ENCODE measurements at regions not wholly inside any gene's neighbourhood (a gene's known extent, or its start where the extent isn't known, plus 50 kb on each side); places are given as distances from the start of the nearest gene placed in this dataset.

DNA sequence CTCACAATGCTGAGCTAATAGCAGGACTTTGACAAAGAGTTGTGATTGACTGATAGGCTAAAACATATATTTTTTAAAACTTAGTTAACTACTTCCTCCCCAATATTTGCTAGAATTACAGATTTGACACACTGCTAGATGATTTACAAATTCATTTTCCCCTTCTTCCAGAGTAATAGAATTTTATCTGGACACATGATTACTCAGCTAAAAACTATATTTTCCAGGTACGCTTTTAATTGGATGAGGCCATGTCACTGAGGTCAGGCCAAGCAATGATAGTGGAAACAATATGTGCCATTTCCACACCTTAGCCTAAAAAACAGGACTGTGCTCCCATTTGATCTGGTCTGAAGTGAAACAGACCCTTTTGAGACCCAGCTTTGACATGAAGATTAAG is 193.3 kb upstream of the PGRMC2 start:
- no peak for DNase-seq

DNA sequence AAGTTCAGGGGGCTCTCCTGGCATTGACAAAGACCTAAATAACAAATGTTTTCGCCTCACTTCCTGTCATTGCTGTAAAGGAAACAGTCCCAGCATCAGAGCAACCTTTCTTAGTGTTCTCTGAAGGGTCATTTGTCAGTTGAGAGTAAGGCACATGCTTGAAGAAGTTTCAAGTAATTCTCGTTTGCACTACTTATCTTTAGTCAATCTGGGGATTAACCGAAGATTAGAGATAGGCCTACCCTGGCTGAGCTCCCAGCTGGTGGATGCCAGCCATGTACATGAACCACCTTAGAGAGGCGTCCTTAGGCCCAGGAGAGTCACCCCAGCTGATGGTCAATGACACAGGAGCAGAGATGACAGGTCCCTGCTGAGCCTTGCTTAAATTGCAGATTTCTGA is 189.9 kb upstream of the PGRMC2 start:
- no peak for DNase-seq

GRCh38 chr4:128475597-128475996 is 188.0 kb upstream of the PGRMC2 start:
- DNase-seq, result no peak

- no peak for DNase-seq
Observed at GRCh38 chr4:128471576-128471975, 184.0 kb upstream of the PGRMC2 start.

DNA sequence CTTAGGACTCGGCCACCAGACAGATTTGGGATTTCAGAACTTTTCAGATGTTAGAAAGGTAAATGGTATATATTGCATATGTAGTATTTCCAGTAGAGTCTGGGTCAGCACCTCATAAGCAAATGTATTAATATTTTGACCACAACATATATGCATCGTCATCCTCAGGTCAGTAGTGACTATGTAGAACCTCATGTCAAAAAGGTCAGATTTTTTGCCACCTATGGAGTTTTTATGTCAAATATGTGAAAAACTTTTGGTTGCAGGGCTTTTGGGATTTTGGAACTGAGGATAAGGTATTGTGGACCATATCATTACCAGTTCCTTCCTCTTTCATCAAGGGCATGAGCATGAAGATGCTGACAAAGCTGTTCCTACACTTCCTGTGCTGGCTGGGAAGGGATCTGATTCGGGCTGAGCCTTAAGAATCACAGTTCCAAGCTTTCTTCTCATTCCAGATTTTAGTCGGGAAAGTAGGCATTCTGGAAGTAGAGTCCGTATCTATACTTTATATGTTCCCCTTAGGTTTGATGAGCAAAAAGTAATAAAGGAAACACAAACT is 183.0 kb upstream of the PGRMC2 start:
- DNase-seq, result no peak

- DNase-seq, result no peak
Observed at GRCh38 chr4:128468123-128468989, 180.7 kb upstream of the PGRMC2 start.

DNA sequence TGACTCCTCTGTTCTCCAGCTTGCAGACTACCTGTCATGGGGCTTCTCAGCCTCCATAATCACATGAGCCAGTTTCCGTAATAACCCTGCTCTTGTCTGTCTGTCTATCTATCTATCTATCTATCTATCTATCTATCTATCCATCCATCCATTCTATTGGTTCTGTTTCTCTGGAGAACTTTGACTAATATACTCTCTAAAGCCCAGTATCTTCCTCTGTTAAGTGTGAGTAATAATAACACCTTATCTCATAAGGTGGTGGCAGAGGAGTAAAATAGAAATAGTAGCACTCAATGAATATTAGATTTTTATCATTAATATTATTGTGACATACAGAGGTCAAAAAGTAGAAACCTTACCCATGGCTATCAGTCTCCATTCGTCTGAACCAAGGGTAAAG is 177.9 kb upstream of the PGRMC2 start:
- no peak for DNase-seq

DNA sequence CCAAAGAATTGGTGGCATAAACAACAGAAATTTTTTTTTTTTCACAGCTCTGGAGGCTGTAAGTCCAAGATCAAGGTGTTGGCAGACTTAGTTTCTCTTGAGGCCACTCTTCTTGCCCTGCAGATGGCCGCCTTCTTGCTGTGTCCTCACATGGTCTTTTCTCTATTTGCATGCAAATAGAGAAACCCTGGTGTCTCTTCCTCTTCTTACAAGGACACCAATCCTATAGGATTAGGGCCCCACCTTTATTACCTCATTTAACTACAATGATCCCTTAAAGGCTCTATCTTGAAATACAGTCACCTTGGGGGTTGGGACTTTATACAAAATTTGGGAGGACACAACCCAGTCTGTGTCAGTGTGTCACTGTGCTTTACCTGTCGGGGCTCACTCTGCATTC is 175.4 kb upstream of the PGRMC2 start:
- no peak for DNase-seq

GRCh38 chr4:128462103-128462783 is 174.6 kb upstream of the PGRMC2 start:
- no peak for DNase-seq

- DNase-seq, result no peak
Observed at GRCh38 chr4:128461291-128462102, 173.9 kb upstream of the PGRMC2 start.

- DNase-seq, result no peak
Observed at GRCh38 chr4:128459547-128459946, 171.9 kb upstream of the PGRMC2 start.

- DNase-seq, result no peak
Observed at GRCh38 chr4:128458816-128459215, 171.2 kb upstream of the PGRMC2 start.

GRCh38 chr4:128457726-128458125 is 170.1 kb upstream of the PGRMC2 start:
- no peak for DNase-seq

GRCh38 chr4:128456171-128456570 is 168.6 kb upstream of the PGRMC2 start:
- DNase-seq, result peak; percentile 44

DNA sequence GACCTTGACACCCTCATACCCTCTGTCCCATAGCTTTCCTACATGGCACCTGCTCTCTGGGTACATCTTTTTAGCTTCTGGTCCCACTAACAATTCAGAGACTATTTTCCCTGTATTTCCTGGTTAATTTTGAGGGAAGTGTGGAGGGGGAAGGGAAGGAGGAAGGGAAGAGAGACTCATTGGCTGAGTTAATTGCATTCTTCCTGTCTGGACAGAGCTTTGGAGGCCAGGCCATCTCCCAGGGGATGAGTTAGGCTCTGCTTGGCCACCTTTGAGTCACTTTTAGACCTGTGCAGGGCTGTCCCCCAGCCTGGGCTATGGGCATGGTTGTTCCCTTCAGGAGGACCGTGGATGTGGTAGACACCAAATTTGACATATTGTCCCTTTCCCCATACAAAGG is 167.9 kb upstream of the PGRMC2 start:
- no peak for DNase-seq

- DNase-seq, result no peak
Observed at GRCh38 chr4:128454881-128455280, 167.3 kb upstream of the PGRMC2 start.

- DNase-seq, result peak; percentile 84
Observed at GRCh38 chr4:128454281-128454871, 166.8 kb upstream of the PGRMC2 start.

GRCh38 chr4:128452415-128452814 is 164.8 kb upstream of the PGRMC2 start:
- DNase-seq, result no peak

DNA sequence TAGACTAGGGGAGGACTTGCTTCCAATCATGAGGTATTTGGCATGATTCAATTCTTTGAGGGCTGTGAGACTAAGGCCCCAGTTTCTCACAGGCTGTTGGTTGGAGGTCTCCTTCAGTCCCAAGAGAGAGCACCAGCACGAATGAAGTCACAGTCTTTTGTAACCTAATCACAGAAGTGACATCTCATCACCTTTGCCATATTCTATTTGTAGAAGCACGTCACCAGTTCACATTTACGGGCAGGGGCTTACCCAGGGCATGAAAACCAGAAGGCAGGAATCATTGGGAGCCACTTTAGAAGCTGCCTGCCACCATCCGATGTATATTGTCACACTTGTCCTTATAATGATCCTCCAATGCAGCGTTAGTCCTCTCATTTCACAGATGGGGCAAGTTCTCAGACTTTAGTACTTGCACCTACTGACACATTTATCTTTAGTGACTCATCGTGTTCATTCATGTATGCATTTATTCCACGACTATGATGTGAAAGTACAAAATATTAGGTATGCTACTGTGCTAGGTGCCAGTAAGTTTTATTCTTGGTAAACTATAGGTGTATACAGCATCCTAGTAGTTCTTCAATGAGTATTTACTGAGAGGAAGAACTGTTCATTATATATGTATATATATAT is 163.8 kb upstream of the PGRMC2 start:
- DNase-seq, result no peak

DNA sequence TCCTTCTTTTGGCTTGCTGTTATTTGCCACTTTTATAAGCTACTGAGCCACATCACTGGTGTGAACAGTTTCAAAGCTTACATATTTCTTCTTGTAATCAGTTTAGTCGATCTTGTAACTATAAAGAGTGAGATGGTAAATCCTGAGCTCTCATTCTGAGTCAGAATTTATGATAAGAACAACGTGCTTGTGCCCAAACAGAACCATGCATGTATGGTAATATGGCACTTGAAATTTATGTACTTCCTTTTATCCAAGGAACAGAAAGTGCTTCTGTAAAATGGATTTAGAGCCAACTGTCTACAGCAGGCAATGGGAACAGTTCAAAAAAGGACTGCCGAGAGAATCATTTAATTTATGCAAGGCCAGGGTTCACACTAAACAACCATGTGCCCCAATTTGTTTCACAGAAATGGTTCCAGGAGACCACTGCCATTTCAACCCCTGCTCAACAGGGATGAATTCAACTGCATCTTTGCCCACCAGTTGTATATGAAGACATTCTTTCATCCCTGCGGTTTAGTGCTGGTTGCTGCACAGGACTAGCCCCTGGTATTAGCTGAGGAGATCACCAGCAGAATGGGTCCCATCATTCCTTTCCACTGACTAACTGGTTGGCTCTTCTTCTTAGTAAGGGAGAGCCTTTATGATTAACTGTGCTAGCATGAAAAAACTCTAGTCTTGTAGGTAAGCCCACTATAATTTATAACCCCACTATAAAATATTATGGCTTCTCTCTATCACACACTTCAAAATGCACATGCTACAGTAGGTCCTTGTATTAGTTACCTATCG is 162.9 kb upstream of the PGRMC2 start:
- DNase-seq, result no peak

DNA sequence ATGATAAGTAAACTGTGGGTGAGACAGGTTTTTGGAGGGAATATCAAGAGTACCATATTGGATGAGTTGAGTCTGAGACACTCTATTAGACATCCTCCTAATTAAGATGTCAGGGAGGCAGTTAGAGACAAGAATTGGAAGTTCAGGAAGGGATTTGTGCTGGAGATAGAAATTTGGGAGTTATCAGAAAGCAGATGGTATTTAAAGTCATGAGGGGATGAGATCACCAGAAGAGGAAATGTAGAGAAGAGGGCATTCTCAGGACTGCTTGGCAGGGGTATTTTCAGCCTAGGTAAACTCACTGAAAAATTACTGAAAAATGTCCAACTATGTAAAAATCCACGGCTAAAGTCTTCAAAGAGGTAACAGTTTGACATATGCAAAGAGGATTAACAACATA is 161.6 kb upstream of the PGRMC2 start:
- DNase-seq, result no peak

Data from NCI-H2171 treated with DMSO at 0.1 percent for 48 hours (cell line).